CD4-positive, alpha-beta T cell treated with Interleukin-4 for 1 hour (primary cell): ENCODE measurements at regions not wholly inside any gene's neighbourhood (a gene's known extent, or its start where the extent isn't known, plus 50 kb on each side); places are given as distances from the start of the nearest gene placed in this dataset.

ENCODE experiments used
- DNase-seq, 2 donors: peaks; one replicate each; pipeline ENCODE4 v3.0.0-alpha.2; 2020 to 2022

DNA sequence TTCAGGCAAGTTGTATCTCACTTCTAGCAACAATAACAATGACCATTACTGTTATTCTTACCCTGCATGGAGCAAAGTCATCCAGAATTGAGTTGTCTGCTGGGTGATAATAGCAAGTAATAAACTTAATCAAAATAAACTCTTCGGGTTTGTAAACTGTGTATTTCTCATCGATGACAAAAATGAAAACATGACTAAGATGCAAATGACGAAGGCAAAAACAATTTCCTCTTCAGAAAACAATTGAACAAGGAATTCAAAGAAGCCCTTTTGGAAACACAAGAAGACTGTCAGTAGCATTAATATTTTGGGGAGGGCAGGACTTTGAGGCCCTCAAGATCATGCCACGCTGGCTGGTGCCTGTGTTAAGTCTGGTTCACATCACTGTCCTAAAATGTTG, 232.0 kb downstream of the BTG1 start:
- DNase-seq: no peak

DNA sequence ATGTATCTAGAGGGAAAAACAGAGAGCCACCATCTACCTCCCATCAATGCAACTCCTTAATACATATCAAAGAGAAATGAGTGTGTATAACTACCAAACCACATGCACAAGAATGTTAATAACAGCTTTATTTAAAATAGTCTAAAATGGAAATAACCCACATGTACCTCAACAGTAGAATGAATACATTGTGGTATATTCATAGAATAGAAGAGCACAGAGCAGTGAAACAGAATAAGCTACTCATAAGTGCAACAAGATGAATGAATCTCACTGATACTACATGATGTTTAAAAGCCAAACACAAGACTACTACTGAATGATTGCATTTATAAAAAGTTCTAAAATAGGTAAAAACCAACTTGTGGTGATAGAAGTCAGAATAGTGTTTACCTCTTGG, 232.5 kb downstream of the BTG1 start:
- DNase-seq: no peak

DNA sequence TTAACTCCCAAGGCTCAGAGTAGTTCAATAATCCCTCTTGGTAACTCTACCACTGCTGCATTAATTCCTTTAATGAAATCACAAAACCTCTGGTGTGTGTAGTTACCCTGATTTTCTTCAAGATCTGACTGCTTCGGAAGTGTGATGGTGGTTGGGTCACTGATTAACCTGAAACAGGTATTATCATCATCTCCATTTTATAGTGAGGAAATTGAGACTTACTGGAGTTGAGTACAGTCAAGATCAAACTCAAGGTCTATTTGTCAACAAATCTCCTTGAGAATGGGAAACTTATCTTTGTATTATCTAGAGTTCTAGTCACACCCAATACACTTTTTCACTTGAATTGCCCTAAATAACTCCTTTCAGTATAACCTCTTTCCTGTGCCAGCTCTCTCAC, 233.5 kb downstream of the BTG1 start:
- DNase-seq: no peak

DNA sequence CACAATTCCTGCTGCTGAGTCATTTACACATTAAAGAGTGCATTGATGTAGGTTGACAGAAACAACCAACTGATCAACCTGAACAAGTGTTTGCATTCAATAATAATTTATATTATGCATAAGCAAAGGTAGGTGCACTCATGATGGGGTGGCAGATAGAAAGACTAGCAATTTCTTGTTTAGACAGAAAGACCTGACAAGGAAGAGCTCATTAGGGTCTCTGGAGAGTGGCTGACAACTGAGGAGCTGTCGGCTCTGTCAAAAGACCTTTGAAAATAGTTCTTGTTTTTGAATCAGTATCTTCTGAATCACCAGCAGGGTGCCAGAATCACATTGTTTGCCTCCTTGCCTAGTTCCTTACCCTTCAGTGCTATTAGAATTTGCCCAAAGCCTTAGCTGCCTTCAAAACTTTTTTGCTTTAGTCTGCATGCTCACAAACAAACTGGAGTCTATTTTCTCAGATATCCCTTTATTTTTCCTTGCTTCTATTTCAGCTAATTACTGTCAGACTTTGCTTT, 234.7 kb downstream of the BTG1 start:
- no peak for DNase-seq

DNA sequence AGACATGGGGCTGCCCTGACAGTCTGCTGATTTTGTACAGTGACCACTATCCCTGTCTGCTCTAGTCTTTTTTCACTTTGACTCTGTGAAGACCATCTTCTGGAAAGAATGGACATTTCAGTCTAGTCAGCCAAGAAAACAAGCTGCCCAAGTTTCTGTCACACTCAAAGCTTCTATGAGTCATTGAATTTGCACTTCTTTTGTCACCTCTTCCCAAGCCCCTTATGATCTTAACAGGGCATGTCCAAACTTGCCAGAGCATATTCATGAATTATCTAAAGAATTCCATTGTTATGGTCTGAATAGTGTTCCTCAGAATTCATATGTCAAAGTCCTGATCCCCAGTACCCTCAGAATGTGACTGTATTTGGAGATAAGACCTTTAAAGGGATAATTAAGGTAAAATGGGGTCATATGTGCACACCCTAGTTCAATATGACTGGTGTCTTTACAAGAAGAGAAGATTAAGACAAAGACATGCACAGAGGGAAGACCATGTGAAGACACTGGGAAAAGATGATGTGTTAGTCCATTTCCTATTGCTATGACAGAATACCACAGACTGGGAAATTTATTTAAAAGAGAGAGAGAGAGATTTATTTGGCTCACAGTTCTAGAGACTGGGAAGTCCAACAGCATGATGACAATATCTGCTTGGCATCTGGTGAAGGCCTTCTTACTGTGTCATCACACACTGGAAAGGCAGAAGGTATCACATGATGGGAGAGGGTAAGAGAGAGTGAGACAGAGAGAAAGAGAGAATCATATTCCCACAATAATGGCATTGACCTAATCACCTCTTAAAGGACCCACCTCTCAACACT, 242.6 kb downstream of the BTG1 start:
- no peak for DNase-seq

DNA sequence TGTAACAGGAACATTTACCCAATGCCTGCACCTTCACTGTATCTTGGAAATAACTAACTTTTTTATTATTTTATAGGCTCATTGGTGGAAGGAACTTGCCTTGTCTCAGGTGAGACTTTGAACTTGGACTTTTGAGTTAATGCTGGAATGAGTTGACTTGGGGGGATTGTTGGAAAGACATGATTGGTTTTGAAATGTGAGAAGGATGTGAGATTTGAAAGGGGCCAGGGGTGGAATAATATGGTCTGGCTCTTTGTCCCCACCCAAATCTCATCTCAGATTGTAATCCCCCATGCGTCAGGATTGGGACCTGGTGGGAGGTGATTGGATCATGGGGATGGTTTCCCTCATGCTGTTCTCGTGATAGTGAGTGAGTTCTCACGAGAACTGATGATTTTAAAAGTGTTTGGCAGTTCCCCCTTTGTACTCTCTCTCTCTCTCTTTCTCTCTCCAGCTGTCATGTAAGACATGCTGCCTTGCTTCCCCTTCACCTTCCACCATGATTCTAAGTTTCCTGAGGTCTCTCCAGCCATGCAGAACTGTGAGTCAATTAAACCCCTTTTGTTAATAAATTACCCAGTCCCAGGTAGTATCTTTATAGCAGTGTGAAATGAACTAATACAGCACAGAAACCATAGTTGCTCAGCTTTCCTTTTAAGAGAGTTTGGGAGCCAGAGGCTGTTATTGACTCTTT, 244.1 kb downstream of the BTG1 start:
- DNase-seq: no peak

DNA sequence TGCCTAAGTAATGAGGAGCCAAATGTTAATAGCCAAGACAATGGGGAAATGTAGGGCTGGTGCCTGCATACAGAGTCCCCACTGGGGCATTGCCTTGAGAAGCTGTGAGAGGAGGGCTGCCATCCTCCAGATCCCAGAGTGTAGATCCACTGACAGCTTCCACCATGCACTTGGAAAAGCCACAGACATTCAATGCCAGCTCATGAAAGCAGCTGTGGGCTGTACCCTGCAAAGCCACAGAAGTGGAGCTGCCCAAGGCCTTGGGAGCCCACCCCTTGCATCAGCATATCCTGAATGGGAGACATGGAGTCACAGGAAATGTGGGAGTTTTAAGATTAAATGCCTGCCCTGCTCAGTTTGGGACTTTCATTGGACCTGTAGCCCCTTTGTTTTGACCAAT, 244.7 kb downstream of the BTG1 start:
- DNase-seq: no peak

DNA sequence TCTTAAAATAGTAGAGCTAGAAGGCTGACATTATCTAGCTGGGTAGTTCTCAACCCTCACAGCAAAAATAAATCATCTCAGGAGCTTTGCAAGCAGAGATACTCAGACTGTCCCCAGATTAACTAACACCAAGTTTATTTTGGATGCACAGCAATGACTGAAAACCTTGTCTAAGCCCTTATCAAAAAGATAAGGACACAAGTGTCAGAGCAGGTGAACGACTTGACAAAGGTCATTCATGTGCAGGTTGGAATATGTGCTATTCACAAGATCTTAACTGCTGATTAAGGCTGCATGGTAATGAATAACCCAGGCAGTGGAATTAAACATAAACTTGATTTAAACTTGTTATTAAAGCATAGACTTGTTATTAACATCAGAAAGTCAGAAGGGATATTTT, 246.6 kb downstream of the BTG1 start:
- no peak for DNase-seq

DNA sequence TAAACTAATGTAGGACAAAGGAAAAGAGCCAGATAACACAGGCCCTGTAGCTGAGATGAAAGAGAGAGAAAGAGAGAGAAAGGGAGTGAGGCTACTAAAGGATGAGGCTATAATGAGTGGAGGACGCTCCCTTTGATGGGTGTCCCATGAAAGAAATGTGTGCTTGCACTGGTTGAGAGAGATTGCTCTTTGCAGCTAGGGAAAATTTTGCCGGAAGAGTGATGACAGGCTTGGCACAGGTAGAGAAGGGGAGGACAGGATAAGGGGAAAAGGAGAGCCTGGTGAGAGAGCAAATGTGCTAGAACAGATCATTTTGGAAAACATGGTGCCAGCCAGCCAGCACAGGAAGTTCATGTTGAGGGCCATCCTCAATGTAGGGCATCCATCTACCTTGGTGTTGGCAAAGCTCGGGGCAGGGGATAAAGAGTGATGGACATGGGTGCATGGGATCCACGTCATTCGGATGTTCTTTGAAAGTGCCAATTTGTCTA, 248.6 kb downstream of the BTG1 start:
- no peak for DNase-seq

DNA sequence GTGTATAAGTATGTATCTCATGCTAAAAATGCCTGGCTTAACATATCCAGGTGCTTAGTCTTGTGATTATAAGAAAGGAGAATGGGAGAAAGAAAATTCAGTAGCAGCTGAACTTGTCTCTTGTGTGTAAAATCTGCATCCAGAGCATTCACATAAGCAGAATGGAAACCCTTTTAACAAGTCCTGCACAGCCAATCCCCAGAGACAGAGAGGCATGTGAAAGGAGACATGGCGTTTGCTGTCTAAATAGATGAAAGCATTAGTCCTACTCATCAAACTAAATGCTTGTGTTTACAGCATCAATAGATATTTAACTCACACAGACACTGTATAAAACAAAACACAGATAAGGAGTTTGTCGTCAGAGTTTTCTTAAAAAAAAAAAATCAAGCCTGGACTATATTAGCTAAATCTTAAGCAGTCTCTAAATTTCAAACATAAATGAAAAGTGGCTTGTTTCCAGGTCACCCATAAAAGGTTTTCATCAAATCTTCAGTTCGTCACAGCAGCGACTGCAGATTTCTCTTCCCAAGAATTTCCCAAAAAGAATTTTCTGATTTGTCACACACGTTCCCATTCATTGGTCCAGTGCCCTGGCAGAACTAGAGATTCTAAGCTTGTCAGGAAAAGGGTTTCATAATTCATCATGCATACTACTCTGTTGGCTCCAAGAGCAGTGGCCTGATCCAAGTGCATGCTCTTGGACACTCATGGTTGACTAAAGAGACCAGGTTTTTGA, 249.2 kb downstream of the BTG1 start:
- DNase-seq: no peak

DNA sequence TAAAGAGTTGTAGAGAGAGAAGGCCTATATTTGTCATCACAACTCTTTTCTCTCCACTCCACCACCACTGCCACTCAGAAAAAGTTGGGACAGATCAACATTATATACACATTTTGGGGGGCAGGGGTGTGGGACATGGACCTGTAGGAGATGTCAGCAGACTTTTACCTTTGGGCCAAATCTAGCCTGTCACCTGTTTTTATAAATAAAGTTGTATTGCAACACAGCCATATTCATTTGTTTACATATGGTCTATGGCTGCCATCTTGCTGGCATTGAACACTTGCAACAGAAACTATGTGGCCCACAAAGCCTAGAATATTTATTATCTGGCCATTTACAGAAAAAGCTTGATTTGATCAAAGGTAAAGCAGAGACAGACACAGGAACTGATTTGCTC, 250.7 kb downstream of the BTG1 start:
- DNase-seq: no peak

DNA sequence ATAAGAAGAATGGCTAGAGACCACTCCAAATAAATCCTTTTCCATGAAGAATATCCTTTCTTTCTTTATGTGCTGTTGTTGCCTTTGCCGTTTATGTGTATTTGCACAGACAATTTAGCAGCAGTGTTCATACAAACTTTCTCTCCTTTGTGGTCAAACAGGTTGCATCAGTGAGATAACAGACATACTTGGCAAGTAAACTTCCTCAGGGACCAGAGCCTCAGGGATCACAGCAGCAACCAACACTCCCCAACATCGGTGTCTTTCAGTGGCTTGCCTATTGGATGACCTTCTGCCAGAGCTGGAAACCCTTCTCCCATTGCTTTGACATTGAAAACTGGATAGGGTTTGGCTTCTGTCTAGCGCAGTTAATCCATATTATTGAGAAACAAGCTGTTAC, 252.2 kb downstream of the BTG1 start:
- no peak for DNase-seq

DNA sequence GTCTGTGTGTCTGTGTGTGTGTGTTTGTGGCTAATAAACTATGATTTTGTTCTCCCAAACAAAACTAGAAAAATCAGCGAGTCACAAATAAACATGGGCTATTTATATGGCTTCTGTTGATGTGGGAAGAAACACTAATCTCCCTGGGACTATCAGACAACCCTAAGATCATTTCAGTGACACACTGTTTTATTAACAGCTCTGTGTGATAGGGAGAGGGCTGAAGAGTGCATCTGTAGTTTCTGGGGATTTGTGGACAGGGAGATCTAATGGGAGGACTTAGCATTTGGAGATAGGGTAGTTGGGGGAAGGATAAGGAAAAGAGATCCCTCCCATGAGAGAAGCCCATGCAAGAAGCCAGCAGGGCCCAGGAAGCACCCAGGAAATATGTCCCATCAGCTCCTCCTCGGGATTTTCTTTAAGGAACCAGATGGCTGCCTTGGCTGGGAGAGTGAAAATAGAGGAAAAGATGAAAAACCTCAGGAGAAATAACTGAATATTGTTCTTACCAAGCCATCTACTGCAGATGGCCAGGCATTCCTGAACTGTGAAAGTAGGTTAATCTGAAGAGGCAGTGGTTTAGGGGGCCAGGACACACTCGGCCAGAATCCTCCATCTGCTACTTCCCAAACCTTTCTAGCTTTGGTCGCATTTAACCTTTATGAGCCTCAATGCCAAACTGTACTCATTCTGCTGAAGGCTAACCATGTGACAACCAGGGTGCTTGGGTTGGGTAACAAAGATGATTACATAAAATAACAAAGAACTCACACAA, 253.4 kb downstream of the BTG1 start:
- no peak for DNase-seq

DNA sequence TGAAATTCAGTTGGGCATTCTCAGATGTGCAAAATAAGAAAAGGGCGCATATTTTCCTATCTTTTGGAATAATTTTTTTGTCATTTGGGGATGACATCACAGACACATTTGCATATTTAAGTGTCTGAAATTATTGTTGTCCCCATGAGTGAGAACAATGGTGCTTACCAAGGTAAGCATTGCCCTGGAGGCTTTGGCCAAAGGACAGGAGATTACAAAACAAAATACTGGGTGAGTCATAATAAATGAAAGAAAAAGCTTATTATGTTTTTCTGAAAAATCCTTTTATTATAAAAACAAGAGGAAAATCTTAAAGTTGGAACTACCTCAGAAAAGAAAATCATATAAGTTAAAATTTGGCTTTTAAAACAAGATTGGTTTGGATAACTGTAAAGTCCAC, 254.9 kb downstream of the BTG1 start:
- DNase-seq: no peak

DNA sequence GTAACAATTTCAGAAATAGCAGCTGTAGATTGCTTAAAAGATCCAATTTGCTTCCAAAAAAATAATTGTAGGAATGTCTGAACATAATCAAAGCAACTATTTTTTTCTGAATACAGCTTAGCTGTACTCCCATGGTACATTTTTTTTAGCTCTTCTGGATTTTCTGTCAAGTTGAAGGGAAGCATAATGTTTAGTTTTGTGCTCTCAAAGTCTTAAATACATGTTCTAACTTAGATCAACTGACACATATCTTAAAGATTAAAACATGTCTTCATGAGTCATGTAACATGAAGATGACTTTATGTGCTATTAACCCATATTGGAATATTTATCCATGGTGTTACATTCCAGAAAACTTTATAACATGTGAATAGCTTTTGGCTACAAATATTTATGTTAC, 255.7 kb downstream of the BTG1 start:
- no peak for DNase-seq

DNA sequence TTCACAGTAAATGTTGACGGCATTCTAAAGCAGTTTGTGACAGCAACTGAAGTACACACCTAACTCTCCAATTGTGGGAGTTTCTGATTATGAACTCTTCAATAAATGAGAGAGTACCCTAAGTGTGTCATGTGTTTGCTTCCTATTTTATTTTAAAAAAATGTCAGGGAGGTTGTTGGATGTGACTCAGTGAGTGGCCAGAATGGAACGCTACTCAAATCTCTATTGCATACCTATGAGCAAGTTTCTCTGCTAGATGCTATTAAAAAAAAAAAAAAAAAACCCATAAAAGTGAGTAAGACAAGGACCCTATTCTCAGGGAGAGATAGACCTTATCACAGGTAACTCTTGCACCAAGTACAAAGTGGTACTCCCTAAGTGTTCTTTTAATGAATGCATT, 256.6 kb downstream of the BTG1 start:
- no peak for DNase-seq

DNA sequence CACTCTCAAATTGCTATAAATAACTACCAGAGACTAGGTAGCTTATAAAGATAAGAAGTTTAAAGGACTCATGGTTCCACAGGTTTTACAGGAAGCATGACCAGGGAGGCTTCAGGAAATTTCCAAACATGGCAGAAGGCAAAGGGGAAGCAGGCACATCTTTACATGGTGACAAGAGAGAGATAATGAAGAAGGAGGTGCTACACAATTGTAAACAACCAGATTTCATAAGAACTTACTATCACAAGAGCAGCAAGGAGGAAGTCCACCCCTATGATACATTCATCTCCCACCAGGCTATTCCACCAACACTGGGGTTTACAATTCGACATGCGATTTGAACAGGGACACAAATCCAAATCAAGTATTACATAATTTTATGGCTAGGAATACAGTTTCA, 257.7 kb downstream of the BTG1 start:
- DNase-seq: no peak

DNA sequence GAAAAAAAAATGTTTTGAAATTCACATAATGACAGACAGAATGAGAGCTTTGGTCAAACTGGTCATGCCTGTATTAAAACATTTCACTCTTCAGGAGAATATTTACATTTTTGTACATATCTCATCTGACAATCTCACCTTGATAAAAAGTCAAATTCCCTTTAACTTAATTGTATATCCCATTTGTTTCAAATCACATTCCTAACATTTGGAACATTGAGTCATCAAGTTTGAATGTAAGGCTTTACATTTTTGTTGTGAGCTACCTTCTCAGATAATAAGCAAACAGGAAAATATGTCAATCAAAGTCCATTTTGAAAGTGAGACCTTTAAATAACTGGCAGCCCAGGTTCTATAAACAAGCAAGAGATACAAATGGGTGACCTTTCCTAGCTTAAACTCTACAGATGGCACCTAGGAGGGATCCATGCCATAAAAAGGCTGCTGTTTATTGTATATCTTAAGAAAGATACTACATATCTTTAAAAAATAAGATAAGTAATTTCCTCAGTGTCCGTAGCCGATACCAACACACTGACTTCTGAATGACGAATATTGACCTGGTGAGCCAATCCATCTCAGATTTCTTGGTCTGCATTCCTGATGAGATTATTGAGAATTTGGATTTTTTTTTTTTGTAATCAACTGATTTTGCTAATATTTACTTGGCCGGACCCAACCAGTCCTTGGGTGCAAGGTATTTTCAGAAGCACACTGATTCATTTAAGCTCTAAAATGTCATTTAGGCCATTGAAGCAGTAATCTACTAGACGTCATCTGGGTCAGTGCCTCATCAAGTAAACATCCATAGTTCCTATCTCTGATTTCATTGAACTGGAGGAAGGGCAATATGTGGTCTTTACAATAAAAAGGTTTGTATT, 259.6 kb downstream of the BTG1 start:
- DNase-seq: no peak

DNA sequence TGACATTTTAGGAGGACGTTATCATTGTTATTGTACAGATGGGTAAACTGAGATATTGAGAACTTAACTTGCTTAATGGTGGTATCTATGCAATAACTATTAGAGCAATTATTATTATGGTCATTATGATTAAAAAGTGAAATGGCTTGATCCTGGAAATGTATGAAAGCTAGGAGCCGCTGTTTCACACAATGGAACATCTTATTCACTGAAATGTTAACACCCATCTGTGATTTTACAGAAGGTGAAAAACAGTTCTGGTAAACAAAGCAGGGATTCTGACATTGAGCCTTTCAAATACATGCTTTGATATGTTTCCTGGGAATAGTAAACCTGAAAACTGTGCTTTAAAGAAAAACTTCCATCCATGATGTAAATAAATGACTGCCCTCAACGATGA, 261.4 kb downstream of the BTG1 start:
- no peak for DNase-seq

DNA sequence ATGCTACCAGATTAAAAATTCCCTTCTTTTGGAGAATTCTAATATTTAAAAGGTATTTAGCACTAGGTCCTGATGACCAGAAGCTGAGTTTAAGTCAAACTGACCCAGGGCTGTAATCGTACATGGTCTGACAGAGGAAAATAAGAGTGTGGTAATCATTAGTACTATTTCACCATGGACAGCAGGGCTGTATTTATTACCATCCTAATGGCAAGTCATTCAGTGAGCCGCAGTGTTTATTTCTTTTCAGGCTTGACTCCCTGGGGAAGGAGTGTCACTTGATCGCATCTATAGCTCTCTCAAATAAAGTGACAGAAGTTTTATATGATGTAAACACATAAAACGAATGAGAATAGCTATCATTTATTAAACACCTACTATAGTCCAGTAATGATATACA, 261.8 kb downstream of the BTG1 start:
- DNase-seq: no peak

DNA sequence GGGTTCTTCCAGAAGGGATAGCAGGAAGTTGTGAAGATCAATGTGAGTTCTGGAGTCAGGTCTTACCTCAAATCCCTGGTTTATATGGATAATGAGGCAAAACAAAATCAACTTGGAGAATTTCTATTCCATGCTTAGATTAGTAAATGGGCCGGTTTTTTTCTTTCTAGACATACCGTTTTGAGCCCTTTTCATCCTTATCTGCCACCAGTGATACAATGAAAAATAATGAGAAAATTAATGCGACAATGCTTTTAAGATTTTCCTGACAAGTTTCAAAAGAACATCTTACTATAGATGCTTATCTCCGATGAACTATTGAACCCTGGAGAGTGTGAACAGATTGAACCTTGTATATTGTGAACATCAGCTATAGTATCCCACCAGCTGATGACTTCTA, 262.7 kb downstream of the BTG1 start:
- no peak for DNase-seq

DNA sequence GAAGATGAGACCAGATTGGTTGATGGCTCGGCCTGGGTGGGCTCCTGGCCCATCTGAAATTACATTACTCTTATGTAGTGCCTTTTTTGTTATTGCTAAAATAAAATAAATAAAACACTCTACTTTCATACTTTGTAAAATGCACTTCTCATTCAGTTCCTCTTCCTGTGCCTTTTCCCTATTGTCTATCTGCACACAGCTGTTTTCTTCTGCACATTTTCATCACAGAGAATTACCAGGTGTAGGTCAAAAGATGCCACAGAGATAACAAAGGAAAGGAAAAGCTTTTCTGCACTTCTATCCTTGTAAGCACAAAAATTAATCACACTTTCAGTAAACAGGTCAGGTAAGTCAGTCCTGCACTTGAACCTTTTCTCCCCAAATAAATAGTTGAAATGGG, 265.1 kb downstream of the BTG1 start:
- DNase-seq: no peak
